HG03571 (cell line): ENCODE measurements at regions not wholly inside any gene's neighbourhood (a gene's known extent, or its start where the extent isn't known, plus 50 kb on each side); places are given as distances from the start of the nearest gene placed in this dataset.

Source experiments
- ATAC-seq: cut with Tn5 transposase; IDR thresholded peaks from one replicate; pipeline ENCODE4 v1.9.1; 2021; ENCODE audit not compliant: unreplicated experiment

GRCh38 chr14:65185829-65186228 lies 83.5 kb upstream of the MAX start:
- ATAC-seq: no peak

- no peak for ATAC-seq
Observed at GRCh38 chr14:65186951-65187350, 84.6 kb upstream of the MAX start.

GRCh38 chr14:65187421-65188049 lies 85.2 kb upstream of the MAX start:
- no peak for ATAC-seq

- ATAC-seq: no peak
Observed at GRCh38 chr14:65190312-65190711, 88.0 kb upstream of the MAX start.

GRCh38 chr14:65191716-65192115 lies 89.4 kb upstream of the MAX start:
- no peak for ATAC-seq

GRCh38 chr14:65192686-65193085 lies 90.4 kb upstream of the MAX start:
- ATAC-seq: no peak

- ATAC-seq: no peak
Observed at GRCh38 chr14:65193916-65194590, 91.7 kb upstream of the MAX start.

GRCh38 chr14:65195042-65195719 lies 92.9 kb upstream of the MAX start:
- ATAC-seq: peak; percentile 92

- ATAC-seq: no peak
Observed at GRCh38 chr14:65198346-65198745, 96.0 kb upstream of the MAX start.

GRCh38 chr14:65200454-65200853 lies 98.1 kb upstream of the MAX start:
- ATAC-seq: no peak

- no peak for ATAC-seq
Observed at GRCh38 chr14:65203574-65203973, 101.3 kb upstream of the MAX start.

- no peak for ATAC-seq
Observed at GRCh38 chr14:65204056-65204455, 101.7 kb upstream of the MAX start.

- no peak for ATAC-seq
Observed at GRCh38 chr14:65206078-65206447, 103.7 kb upstream of the MAX start.

- peak; percentile 64 for ATAC-seq
Observed at GRCh38 chr14:65206448-65207096, 104.3 kb upstream of the MAX start.

GRCh38 chr14:65208548-65208947 lies 106.2 kb upstream of the MAX start:
- no peak for ATAC-seq

GRCh38 chr14:65210118-65210821 lies 108.0 kb upstream of the MAX start:
- ATAC-seq: no peak

- ATAC-seq: no peak
Observed at GRCh38 chr14:65210822-65211182, 108.5 kb upstream of the MAX start.

GRCh38 chr14:65211341-65211987 lies 109.1 kb upstream of the MAX start:
- ATAC-seq: no peak

- no peak for ATAC-seq
Observed at GRCh38 chr14:65213316-65213715, 111.0 kb upstream of the MAX start.

- ATAC-seq: no peak
Observed at GRCh38 chr14:65214741-65215140, 112.4 kb upstream of the MAX start.

- no peak for ATAC-seq
Observed at GRCh38 chr14:65219353-65219752, 117.0 kb upstream of the MAX start.
